ENCODE measurements at regions not wholly inside any gene's neighbourhood (a gene's known extent, or its start where the extent isn't known, plus 50 kb on each side); places are given as distances from the start of the nearest gene placed in this dataset.

- H3K4me3 ChIP-seq (ENCODE audit: low read depth, low read length), result no peak overlapping the region
- H3K36me3 ChIP-seq (ENCODE audit: control insufficient read depth, insufficient read depth, low read length), result peaks cover 20% of the 10 kb centered on the region
- no peaks in the 10 kb centered on the region for H3K27me3 ChIP-seq (ENCODE audit: control insufficient read depth, insufficient read depth, low read length)
- no peaks in the 10 kb centered on the region for H3K4me1 ChIP-seq (ENCODE audit: control insufficient read depth, insufficient read depth, low read length)
- peaks cover 9% of the 10 kb centered on the region for H3K9me3 ChIP-seq (ENCODE audit: control insufficient read depth, insufficient read depth, low read length)
- no peak overlapping the region for H3K9ac ChIP-seq (ENCODE audit: low read depth, low read length)
Measured at GRCh38 chr11:70495351-70496310, 97.3 kb downstream of the CTTN start.

GRCh38 chr11:70496591-70497535, 98.5 kb downstream of the CTTN start:
- Histone ChIP-seq H3K4me3 (ENCODE audit: low read depth, low read length) (no peak overlapping the region), H3K9ac (ENCODE audit: low read depth, low read length) (no peak overlapping the region), H3K27me3 (ENCODE audit: control insufficient read depth, insufficient read depth, low read length) (no peaks in the 10 kb centered on the region), H3K36me3 (ENCODE audit: control insufficient read depth, insufficient read depth, low read length) (peaks cover 20% of the 10 kb centered on the region), H3K4me1 (ENCODE audit: control insufficient read depth, insufficient read depth, low read length) (no peaks in the 10 kb centered on the region), H3K9me3 (ENCODE audit: control insufficient read depth, insufficient read depth, low read length) (no peaks in the 10 kb centered on the region)

- Histone ChIP-seq H3K4me3 (ENCODE audit: low read depth, low read length) (no peak overlapping the region), H3K27me3 (ENCODE audit: control insufficient read depth, insufficient read depth, low read length) (no peaks in the 10 kb centered on the region), H3K4me1 (ENCODE audit: control insufficient read depth, insufficient read depth, low read length) (no peaks in the 10 kb centered on the region), H3K9me3 (ENCODE audit: control insufficient read depth, insufficient read depth, low read length) (no peaks in the 10 kb centered on the region), H3K9ac (ENCODE audit: low read depth, low read length) (no peak overlapping the region), H3K36me3 (ENCODE audit: control insufficient read depth, insufficient read depth, low read length) (peaks cover 15% of the 10 kb centered on the region)
Measured at GRCh38 chr11:70497536-70498075, 99.3 kb downstream of the CTTN start.

- no peak overlapping the region for H3K9ac ChIP-seq (ENCODE audit: low read depth, low read length)
- no peak overlapping the region for H3K4me3 ChIP-seq (ENCODE audit: low read depth, low read length)
- no peaks in the 10 kb centered on the region for H3K4me1 ChIP-seq (ENCODE audit: control insufficient read depth, insufficient read depth, low read length)
- H3K36me3 ChIP-seq (ENCODE audit: control insufficient read depth, insufficient read depth, low read length), result peaks cover 15% of the 10 kb centered on the region
- no peaks in the 10 kb centered on the region for H3K9me3 ChIP-seq (ENCODE audit: control insufficient read depth, insufficient read depth, low read length)
- no peaks in the 10 kb centered on the region for H3K27me3 ChIP-seq (ENCODE audit: control insufficient read depth, insufficient read depth, low read length)
Measured at GRCh38 chr11:70498171-70498571, 99.8 kb downstream of the CTTN start.

GRCh38 chr11:70498976-70499801, 100.9 kb downstream of the CTTN start:
- H3K9ac ChIP-seq (ENCODE audit: low read depth, low read length), result no peak overlapping the region
- H3K4me1 ChIP-seq (ENCODE audit: control insufficient read depth, insufficient read depth, low read length), result no peaks in the 10 kb centered on the region
- no peaks in the 10 kb centered on the region for H3K9me3 ChIP-seq (ENCODE audit: control insufficient read depth, insufficient read depth, low read length)
- no peaks in the 10 kb centered on the region for H3K27me3 ChIP-seq (ENCODE audit: control insufficient read depth, insufficient read depth, low read length)
- no peak overlapping the region for H3K4me3 ChIP-seq (ENCODE audit: low read depth, low read length)
- peaks cover 15% of the 10 kb centered on the region for H3K36me3 ChIP-seq (ENCODE audit: control insufficient read depth, insufficient read depth, low read length)

- Histone ChIP-seq H3K9ac (ENCODE audit: low read depth, low read length) (no peak overlapping the region), H3K4me1 (ENCODE audit: control insufficient read depth, insufficient read depth, low read length) (no peaks in the 10 kb centered on the region), H3K4me3 (ENCODE audit: low read depth, low read length) (no peak overlapping the region), H3K27me3 (ENCODE audit: control insufficient read depth, insufficient read depth, low read length) (no peaks in the 10 kb centered on the region), H3K9me3 (ENCODE audit: control insufficient read depth, insufficient read depth, low read length) (no peaks in the 10 kb centered on the region), H3K36me3 (ENCODE audit: control insufficient read depth, insufficient read depth, low read length) (peaks cover 12% of the 10 kb centered on the region)
Measured at GRCh38 chr11:70500076-70500847, 101.9 kb downstream of the CTTN start.

- Histone ChIP-seq H3K4me3 (ENCODE audit: low read depth, low read length) (no peak overlapping the region), H3K27me3 (ENCODE audit: control insufficient read depth, insufficient read depth, low read length) (no peaks in the 10 kb centered on the region), H3K4me1 (ENCODE audit: control insufficient read depth, insufficient read depth, low read length) (no peaks in the 10 kb centered on the region), H3K9ac (ENCODE audit: low read depth, low read length) (no peak overlapping the region), H3K9me3 (ENCODE audit: control insufficient read depth, insufficient read depth, low read length) (no peaks in the 10 kb centered on the region), H3K36me3 (ENCODE audit: control insufficient read depth, insufficient read depth, low read length) (peaks cover 6% of the 10 kb centered on the region)
Measured at GRCh38 chr11:70501051-70501901, 102.9 kb downstream of the CTTN start.

GRCh38 chr11:70501933-70502540, 103.7 kb downstream of the CTTN start:
- Histone ChIP-seq H3K4me3 (ENCODE audit: low read depth, low read length) (no peak overlapping the region), H3K27me3 (ENCODE audit: control insufficient read depth, insufficient read depth, low read length) (no peaks in the 10 kb centered on the region), H3K9ac (ENCODE audit: low read depth, low read length) (no peak overlapping the region), H3K4me1 (ENCODE audit: control insufficient read depth, insufficient read depth, low read length) (no peaks in the 10 kb centered on the region), H3K9me3 (ENCODE audit: control insufficient read depth, insufficient read depth, low read length) (no peaks in the 10 kb centered on the region), H3K36me3 (ENCODE audit: control insufficient read depth, insufficient read depth, low read length) (peaks cover 6% of the 10 kb centered on the region)

- Histone ChIP-seq H3K27me3 (ENCODE audit: control insufficient read depth, insufficient read depth, low read length) (no peaks in the 10 kb centered on the region), H3K4me3 (ENCODE audit: low read depth, low read length) (no peak overlapping the region), H3K9ac (ENCODE audit: low read depth, low read length) (no peak overlapping the region), H3K36me3 (ENCODE audit: control insufficient read depth, insufficient read depth, low read length) (peaks cover 6% of the 10 kb centered on the region), H3K4me1 (ENCODE audit: control insufficient read depth, insufficient read depth, low read length) (no peaks in the 10 kb centered on the region), H3K9me3 (ENCODE audit: control insufficient read depth, insufficient read depth, low read length) (no peaks in the 10 kb centered on the region)
Measured at GRCh38 chr11:70502677-70503467, 104.5 kb downstream of the CTTN start.

Measured in iPS-15b (cell line).